ENCODE measurements at regions not wholly inside any gene's neighbourhood (a gene's known extent, or its start where the extent isn't known, plus 50 kb on each side); places are given as distances from the start of the nearest gene placed in this dataset.

GRCh38 chr2:16228951-16229350, 288.6 kb downstream of the MYCN start:
- no peak overlapping the region for H3K4me2 ChIP-seq (ENCODE audit: insufficient read depth in 1 of 2, low read depth in 2 of 2, low read length in 2 of 2)
- no peak overlapping the region for H2BK20ac ChIP-seq (ENCODE audit: low read length)
- H2BK15ac ChIP-seq (ENCODE audit: low read length): no peak overlapping the region
- no peak overlapping the region for H2BK12ac ChIP-seq (ENCODE audit: low read depth, low read length)
- H3K27ac ChIP-seq (ENCODE audit: low read depth, low read length): no peak overlapping the region
- H4K20me1 ChIP-seq (replicated peaks in 1 of 2; ENCODE audit: control insufficient read depth in 1 of 2, insufficient read depth in 2 of 2, low read length in 2 of 2): no peaks in the 10 kb centered on the region
- no peak overlapping the region for H4K8ac ChIP-seq (ENCODE audit: extremely low read depth, insufficient read depth, low read length)
- H3K9me3 ChIP-seq (ENCODE audit: insufficient read depth in 2 of 2, low read depth in 1 of 2, low read length in 1 of 2): no peaks in the 10 kb centered on the region
- no peak overlapping the region for H3K56ac ChIP-seq (replicated peaks; ENCODE audit: insufficient read length, low read depth, low read length)
- CTCF ChIA-PET (ENCODE audit: partially characterized antibody): interaction anchor here (0.8 to 1.5 kb wide), 3 partner anchors 11 to 271 kb away, joined by 3 to 6 read pairs (median 4); no protein-coding TSS in a partner anchor
- H2AK5ac ChIP-seq (ENCODE audit: low read depth, low read length): no peak overlapping the region
- no peak overlapping the region for H2BK120ac ChIP-seq (replicated peaks; ENCODE audit: low read depth, low read length)
- no peak overlapping the region for H3K4ac ChIP-seq (replicated peaks; ENCODE audit: insufficient read length, low read depth, low read length)
- H4K5ac ChIP-seq (ENCODE audit: insufficient read length, low read depth, low read length): no peak overlapping the region
- H4K91ac ChIP-seq (replicated peaks; ENCODE audit: insufficient read length, low read length): no peak overlapping the region
- H3K4me1 ChIP-seq (replicated peaks in 1 of 4; ENCODE audit: control insufficient read depth in 3 of 4, insufficient read depth in 4 of 4, low read length in 3 of 4): peaks cover 2 to 12% (median 10%) of the 10 kb centered on the region in 4 experiments; a peak in 5 of 7 replicates
- no peaks in the 10 kb centered on the region for H3K27me3 ChIP-seq (replicated peaks in 1 of 4; ENCODE audit: control insufficient read depth in 3 of 4, extremely low read depth in 1 of 4, insufficient read depth in 3 of 4, low read length in 3 of 4)
- FAIRE-seq: no peak
- no peak overlapping the region for H3K4me3 ChIP-seq (ENCODE audit: extremely low read depth in 1 of 4, insufficient read depth in 2 of 4, low read depth in 3 of 4, low read length in 4 of 4)
- no peak overlapping the region for H3K23ac ChIP-seq (ENCODE audit: insufficient read length)
- peak overlapping the region; percentile 87; the same call in 1 of the 2 replicates for H2AFZ ChIP-seq (ENCODE audit: low read length)
- H3K23me2 ChIP-seq (ENCODE audit: low read depth, low read length): no peaks in the 10 kb centered on the region
- no peaks in the 10 kb centered on the region for H3K79me1 ChIP-seq (ENCODE audit: low read depth, low read length)
- DNase-seq (ENCODE audit: low read depth in 1 of 2, low spot score in 2 of 2): no peak
- no peaks in the 10 kb centered on the region for H3K79me2 ChIP-seq (ENCODE audit: control insufficient read depth in 1 of 2, insufficient read depth in 2 of 2, low read length in 2 of 2)
- TF ChIP-seq CHD2 (IDR thresholded peaks at IDR 0.05; ENCODE audit: low read length) (no peak), MAX (IDR thresholded peaks at IDR 0.05) (no peak), EZH2 (IDR thresholded peaks at IDR 0.05; ENCODE audit: low read depth, low read length, severe bottlenecking) (no peak), POLR2A (IDR thresholded peaks at IDR 0.05; ENCODE audit: control extremely low read depth in 1 of 2, low read depth in 2 of 2, low read length in 2 of 2) (no peak), BACH1 (IDR thresholded peaks at IDR 0.05; ENCODE audit: low read length) (no peak), RNF2 (IDR thresholded peaks at IDR 0.05; ENCODE audit: borderline replicate concordance, low read depth, low read length, missing control alignments, poor library complexity, severe bottlenecking) (no peak), POU5F1 (IDR thresholded peaks at IDR 0.05; ENCODE audit: low read depth, low read length) (no peak), NANOG (IDR thresholded peaks at IDR 0.05; ENCODE audit: insufficient read depth, low read depth, low read length, poor library complexity, severe bottlenecking) (no peak), EGR1 (IDR thresholded peaks at IDR 0.05; ENCODE audit: borderline replicate concordance, low read depth, low read length) (no peak), SIN3A (conservative IDR thresholded peaks at IDR 0.05 in 1 of 2, IDR thresholded peaks at IDR 0.05 in 1 of 2; ENCODE audit: low read depth in 1 of 2, low read length in 2 of 2) (no peak), SP4 (IDR thresholded peaks at IDR 0.05; ENCODE audit: low read length) (no peak), BRCA1 (IDR thresholded peaks at IDR 0.05; ENCODE audit: low read depth, low read length) (no peak), POLR2AphosphoS5 (IDR thresholded peaks at IDR 0.05; ENCODE audit: low read depth, low read length) (no peak)
- H3K18ac ChIP-seq (ENCODE audit: extremely low read depth, low read length): no peak overlapping the region
- H3K9ac ChIP-seq (replicated peaks in 1 of 4; ENCODE audit: extremely low read depth in 1 of 4, low read depth in 3 of 4, low read length in 3 of 4): no peak overlapping the region
- 87% methylated on average over 6 of the region's 6 CpGs; no CpG with 5 or more reads in 1 of the 2 experiments for WGBS, 2 experiments (ENCODE audit: extremely low coverage in 1 of 2, insufficient coverage in 1 of 2, insufficient read length in 1 of 2, insufficient replicate concordance in 2 of 2, low coverage in 1 of 2, low lambda C conversion rate in 2 of 2, missing lambda C conversion rate in 1 of 2)
- POLR2A ChIA-PET (ENCODE audit: partially characterized antibody): no interaction called here
- H3K36me3 ChIP-seq (ENCODE audit: control insufficient read depth in 2 of 4, insufficient read depth in 4 of 4, low read length in 3 of 4): no peaks in the 10 kb centered on the region
- no peak overlapping the region for H3K14ac ChIP-seq (ENCODE audit: insufficient read length)
- no peak overlapping the region for H2BK5ac ChIP-seq (ENCODE audit: low read depth, low read length)

Data from H1 (cell line).